T-helper 9 cell (primary cell): ENCODE measurements at regions not wholly inside any gene's neighbourhood (a gene's known extent, or its start where the extent isn't known, plus 50 kb on each side); places are given as distances from the start of the nearest gene placed in this dataset.

Experiments used
- DNase-seq: peaks from one replicate; pipeline ENCODE4 v3.0.0-alpha.2; 2020

- no peak for DNase-seq
Observed at GRCh38 chr2:88834376-88834775, 142.9 kb downstream of the RPIA start.

- DNase-seq: no peak
Observed at GRCh38 chr2:88834866-88835265, 143.4 kb downstream of the RPIA start.

GRCh38 chr2:88835726-88836125 lies 144.3 kb downstream of the RPIA start:
- DNase-seq: no peak

- DNase-seq: no peak
Observed at GRCh38 chr2:88836351-88836750, 144.9 kb downstream of the RPIA start.

GRCh38 chr2:88837511-88838160 lies 146.2 kb downstream of the RPIA start:
- DNase-seq: no peak

GRCh38 chr2:88838165-88838635 lies 146.7 kb downstream of the RPIA start:
- DNase-seq: no peak

- no peak for DNase-seq
Observed at GRCh38 chr2:88841224-88841929, 149.9 kb downstream of the RPIA start.

- DNase-seq: no peak
Observed at GRCh38 chr2:88842656-88843460, 151.4 kb downstream of the RPIA start.

GRCh38 chr2:88843651-88844050 lies 152.2 kb downstream of the RPIA start:
- no peak for DNase-seq

GRCh38 chr2:88844960-88845359 lies 153.5 kb downstream of the RPIA start:
- DNase-seq: no peak

GRCh38 chr2:88845772-88846661 lies 154.5 kb downstream of the RPIA start:
- DNase-seq: no peak

- no peak for DNase-seq
Observed at GRCh38 chr2:88852753-88853402, 161.4 kb downstream of the RPIA start.

- DNase-seq: no peak
Observed at GRCh38 chr2:88853403-88853790, 161.9 kb downstream of the RPIA start.

GRCh38 chr2:88854528-88854927 lies 163.1 kb downstream of the RPIA start:
- no peak for DNase-seq

GRCh38 chr2:88855620-88856408 lies 164.3 kb downstream of the RPIA start:
- DNase-seq: no peak

- DNase-seq: no peak
Observed at GRCh38 chr2:88856409-88857135, 165.1 kb downstream of the RPIA start.

GRCh38 chr2:88857274-88857741 lies 165.8 kb downstream of the RPIA start:
- no peak for DNase-seq

GRCh38 chr2:88857951-88858411 lies 166.5 kb downstream of the RPIA start:
- no peak for DNase-seq

GRCh38 chr2:88859461-88859860 lies 168.0 kb downstream of the RPIA start:
- no peak for DNase-seq

- no peak for DNase-seq
Observed at GRCh38 chr2:88860421-88861075, 169.1 kb downstream of the RPIA start.
